ENCODE measurements at regions not wholly inside any gene's neighbourhood (a gene's known extent, or its start where the extent isn't known, plus 50 kb on each side); places are given as distances from the start of the nearest gene placed in this dataset.

GRCh38 chr2:155456222-155456621 lies 757.7 kb downstream of the KCNJ3 start:
- no peak overlapping the region for H3K4me3 ChIP-seq
- H3K4me1 ChIP-seq = no peaks in the 10 kb centered on the region
- no peaks in the 10 kb centered on the region for H3K27me3 ChIP-seq
- no peak overlapping the region for H3K27ac ChIP-seq
- H3K36me3 ChIP-seq = no peaks in the 10 kb centered on the region
- DNase-seq = no peak
- intact Hi-C loops (cut with DNase I; ENCODE audit: low total_unique reads) = no loop called here
- TF ChIP-seq, protein P1, sequence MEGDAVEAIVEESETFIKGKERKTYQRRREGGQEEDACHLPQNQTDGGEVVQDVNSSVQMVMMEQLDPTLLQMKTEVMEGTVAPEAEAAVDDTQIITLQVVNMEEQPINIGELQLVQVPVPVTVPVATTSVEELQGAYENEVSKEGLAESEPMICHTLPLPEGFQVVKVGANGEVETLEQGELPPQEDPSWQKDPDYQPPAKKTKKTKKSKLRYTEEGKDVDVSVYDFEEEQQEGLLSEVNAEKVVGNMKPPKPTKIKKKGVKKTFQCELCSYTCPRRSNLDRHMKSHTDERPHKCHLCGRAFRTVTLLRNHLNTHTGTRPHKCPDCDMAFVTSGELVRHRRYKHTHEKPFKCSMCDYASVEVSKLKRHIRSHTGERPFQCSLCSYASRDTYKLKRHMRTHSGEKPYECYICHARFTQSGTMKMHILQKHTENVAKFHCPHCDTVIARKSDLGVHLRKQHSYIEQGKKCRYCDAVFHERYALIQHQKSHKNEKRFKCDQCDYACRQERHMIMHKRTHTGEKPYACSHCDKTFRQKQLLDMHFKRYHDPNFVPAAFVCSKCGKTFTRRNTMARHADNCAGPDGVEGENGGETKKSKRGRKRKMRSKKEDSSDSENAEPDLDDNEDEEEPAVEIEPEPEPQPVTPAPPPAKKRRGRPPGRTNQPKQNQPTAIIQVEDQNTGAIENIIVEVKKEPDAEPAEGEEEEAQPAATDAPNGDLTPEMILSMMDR (IDR thresholded peaks at IDR 0.05) = no peak
- no peaks in the 10 kb centered on the region for H3K9me3 ChIP-seq

DNA sequence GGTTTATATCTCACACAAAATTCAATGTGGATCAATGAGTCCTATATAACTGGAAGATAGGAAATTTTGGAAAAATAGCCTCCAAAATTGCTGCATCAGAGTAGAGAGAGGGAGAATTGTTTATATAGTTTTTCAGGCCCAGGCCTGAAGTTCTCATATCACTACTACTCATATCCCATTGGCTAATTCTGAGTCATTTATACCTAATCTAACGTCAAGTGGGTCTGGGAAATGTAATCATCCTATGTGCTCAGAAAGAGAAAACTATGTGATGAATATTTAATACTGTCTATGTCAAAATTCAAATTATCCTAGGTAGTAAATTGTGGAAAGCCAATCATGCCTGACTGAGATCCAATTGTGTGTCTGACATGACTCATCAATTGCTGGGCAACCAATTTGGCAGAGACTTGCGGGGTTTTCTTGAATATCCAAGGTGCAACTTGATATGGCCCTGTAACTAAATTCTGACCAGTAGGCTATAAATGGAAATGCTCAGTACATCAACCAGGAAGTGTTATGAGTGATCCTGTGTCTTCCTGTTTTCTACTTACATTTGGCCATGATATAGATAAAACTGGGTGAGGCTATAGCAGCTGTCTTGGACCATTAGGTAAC lies 744.4 kb downstream of the KCNJ3 start:
- TF ChIP-seq, protein P1 (IDR thresholded peaks at IDR 0.05) = no peak

GRCh38 chr2:155442088-155442487 lies 743.6 kb downstream of the KCNJ3 start:
- no peak overlapping the region for H3K27ac ChIP-seq
- DNase-seq = no peak
- no peaks in the 10 kb centered on the region for H3K9me3 ChIP-seq
- no peaks in the 10 kb centered on the region for H3K27me3 ChIP-seq
- TF ChIP-seq, protein P1 (IDR thresholded peaks at IDR 0.05) = no peak
- no peaks in the 10 kb centered on the region for H3K4me1 ChIP-seq
- H3K4me3 ChIP-seq = no peak overlapping the region
- intact Hi-C loops (cut with DNase I; ENCODE audit: low total_unique reads) = no loop called here
- H3K36me3 ChIP-seq = no peaks in the 10 kb centered on the region

More for the DNA sequence above, 744.4 kb downstream of the KCNJ3 start:
- no peak for DNase-seq
- Histone ChIP-seq H3K27ac (no peak overlapping the region), H3K4me3 (no peak overlapping the region), H3K4me1 (no peaks in the 10 kb centered on the region), H3K27me3 (no peaks in the 10 kb centered on the region), H3K36me3 (no peaks in the 10 kb centered on the region), H3K9me3 (no peaks in the 10 kb centered on the region)
- intact Hi-C loops (cut with DNase I; ENCODE audit: low total_unique reads) = no loop called here

DNA sequence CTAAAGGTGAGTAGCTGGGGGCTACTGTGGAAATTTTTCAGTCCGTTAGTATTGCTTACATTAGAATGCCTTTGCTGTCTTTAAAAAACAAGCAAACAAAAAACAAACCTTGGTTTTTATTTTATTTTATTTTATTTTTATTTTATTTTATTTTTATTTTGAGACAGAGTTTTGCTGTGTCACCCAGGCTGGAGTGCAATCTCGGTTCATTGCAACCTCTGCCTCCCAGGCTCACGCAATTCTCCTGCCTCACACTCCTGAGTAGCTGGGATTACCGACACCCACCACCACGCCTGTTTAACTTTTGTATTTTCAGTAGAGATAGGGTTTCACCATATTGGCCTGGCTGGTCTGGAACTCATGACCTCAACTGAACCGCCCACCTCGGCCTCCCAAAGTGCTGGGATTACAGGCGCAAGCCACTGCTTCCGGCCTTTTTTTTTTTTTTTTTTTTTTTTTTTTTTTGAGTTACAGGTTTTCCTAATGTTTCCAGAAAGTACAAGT lies 732.6 kb downstream of the KCNJ3 start:
- Histone ChIP-seq H3K4me3 (no peak overlapping the region), H3K27ac (no peak overlapping the region), H3K9me3 (no peaks in the 10 kb centered on the region), H3K4me1 (no peaks in the 10 kb centered on the region), H3K27me3 (no peaks in the 10 kb centered on the region), H3K36me3 (no peaks in the 10 kb centered on the region)
- TF ChIP-seq, protein P1 (IDR thresholded peaks at IDR 0.05) = no peak
- no peak for DNase-seq
- intact Hi-C loops (cut with DNase I; ENCODE audit: low total_unique reads) = no loop called here

DNA sequence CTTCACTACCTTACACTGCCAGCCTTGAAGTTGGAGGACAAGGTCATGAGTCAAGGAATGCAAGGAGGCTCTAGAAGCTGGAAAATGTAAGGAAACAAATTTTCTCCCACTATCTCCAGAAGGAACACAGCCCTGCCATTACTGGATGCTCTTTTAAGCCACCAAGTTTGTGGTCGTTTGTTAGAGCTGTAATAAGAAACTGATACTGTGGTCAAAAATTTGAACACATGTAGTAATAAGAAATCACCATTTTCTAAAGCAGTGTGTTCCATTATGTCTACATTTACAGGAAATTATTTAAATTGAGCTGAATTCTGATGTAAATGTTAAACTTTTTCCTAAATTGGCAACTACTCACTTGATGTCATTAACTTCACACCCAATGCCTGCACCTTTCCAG lies 729.0 kb downstream of the KCNJ3 start:
- TF ChIP-seq, protein P1 (IDR thresholded peaks at IDR 0.05) = no peak
- Histone ChIP-seq H3K4me3 (no peak overlapping the region), H3K27ac (no peak overlapping the region), H3K4me1 (no peaks in the 10 kb centered on the region), H3K36me3 (no peaks in the 10 kb centered on the region), H3K9me3 (no peaks in the 10 kb centered on the region), H3K27me3 (no peaks in the 10 kb centered on the region)
- DNase-seq = no peak
- intact Hi-C loops (cut with DNase I; ENCODE audit: low total_unique reads) = no loop called here

- H3K36me3 ChIP-seq = no peaks in the 10 kb centered on the region
- no peaks in the 10 kb centered on the region for H3K27me3 ChIP-seq
- H3K9me3 ChIP-seq = no peaks in the 10 kb centered on the region
- H3K4me3 ChIP-seq = no peak overlapping the region
- intact Hi-C loops (cut with DNase I; ENCODE audit: low total_unique reads) = no loop called here
- no peak overlapping the region for H3K27ac ChIP-seq
- no peaks in the 10 kb centered on the region for H3K4me1 ChIP-seq
- TF ChIP-seq, protein P1 (IDR thresholded peaks at IDR 0.05) = no peak
- DNase-seq = no peak
Observed at GRCh38 chr2:155424518-155424917, 726.0 kb downstream of the KCNJ3 start.
